Chondrocyte (in vitro differentiated cells): ENCODE measurements at regions not wholly inside any gene's neighbourhood (a gene's known extent, or its start where the extent isn't known, plus 50 kb on each side); places are given as distances from the start of the nearest gene placed in this dataset.
A peak's percentile ranks its signal among the peaks of the same experiment; 100 is the strongest.
"Not testable (repeated sequence)": the region's sequence is repeated elsewhere in the genome, so short reads cannot be mapped to it uniquely, and the experiment has no call there.

Experiments used
- DNase-seq: peaks from one replicate; pipeline ENCODE4 v3.0.0; 2021; ENCODE audit warnings: mixed read lengths, low spot score
- H3K27ac Mint-ChIP-seq: one replicate; pipeline ENCODE4 v1.8.0; 2021; ENCODE audit warnings: mild to moderate bottlenecking, moderate library complexity, mixed read lengths; ENCODE audit not compliant: unreplicated experiment
- H3K27me3 Mint-ChIP-seq: 2 replicates; pipeline ENCODE4 v1.8.0; 2021; ENCODE audit warnings: low read depth, mixed read lengths
- H3K36me3 Mint-ChIP-seq: 2 replicates; pipeline ENCODE4 v1.8.0; 2021; ENCODE audit warnings: low read depth, mixed read lengths
- H3K4me1 Mint-ChIP-seq: 2 replicates; pipeline ENCODE4 v1.8.0; 2021; ENCODE audit warnings: low read depth, mild to moderate bottlenecking, mixed read lengths
- H3K4me3 Mint-ChIP-seq: one replicate; pipeline ENCODE4 v1.8.0; 2021; ENCODE audit warnings: mild to moderate bottlenecking, moderate library complexity, mixed read lengths; ENCODE audit not compliant: unreplicated experiment
- H3K9me3 Mint-ChIP-seq: 2 replicates; pipeline ENCODE4 v1.8.0; 2021; ENCODE audit warnings: low read depth, mixed read lengths
- CTCF ChIP-seq: fragments of 200-600 bp; sonication (generic); IDR thresholded peaks from 2 replicates; pipeline ENCODE4 v1.5.0; 2021; ENCODE audit warnings: antibody characterized with exemption, mild to moderate bottlenecking, moderate library complexity

- no peaks in the 10 kb centered on the region for H3K9me3 Mint-ChIP-seq
- no peak overlapping the region for H3K27ac Mint-ChIP-seq
- peaks cover 13% of the 10 kb centered on the region for H3K4me1 Mint-ChIP-seq
- DNase-seq, result no peak
- peaks cover 2% of the 10 kb centered on the region for H3K27me3 Mint-ChIP-seq
- peaks cover 2% of the 10 kb centered on the region for H3K36me3 Mint-ChIP-seq
- H3K4me3 Mint-ChIP-seq, result no peak overlapping the region
- no peak for TF ChIP-seq CTCF
Measured at GRCh38 chr12:82300611-82301010, 57.6 kb downstream of the CCDC59 start.

DNA sequence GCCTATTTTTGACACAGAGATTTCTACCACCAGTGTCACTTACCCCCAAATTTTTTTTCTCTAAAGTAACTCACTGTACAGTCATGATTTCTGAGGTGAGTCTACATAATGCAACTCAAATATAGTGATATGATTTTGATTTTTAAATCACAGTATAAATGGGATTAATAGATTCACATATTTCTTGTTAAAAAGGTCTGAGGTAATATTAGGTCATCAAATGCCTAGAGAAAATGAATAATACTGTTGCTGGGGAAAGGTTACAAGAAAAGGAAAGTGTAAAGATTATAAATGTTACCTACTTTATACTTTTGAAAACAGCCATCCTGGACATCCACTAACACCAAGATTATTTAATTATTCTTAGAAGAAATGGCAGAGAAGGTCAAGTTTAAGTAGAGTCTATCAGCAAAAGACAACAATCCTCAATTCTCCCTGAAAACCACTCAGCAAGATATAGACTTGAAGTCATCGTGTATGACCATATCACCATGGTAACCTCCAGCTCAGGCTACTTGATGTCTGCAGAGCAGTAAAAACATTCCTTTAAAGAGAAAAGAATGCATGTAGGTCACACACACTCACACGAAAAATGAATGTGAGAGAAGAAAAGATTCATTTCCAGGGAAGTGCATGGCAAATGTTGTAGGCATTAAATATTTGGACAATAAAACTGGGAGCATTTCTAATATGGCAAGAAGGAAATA, 58.7 kb downstream of the CCDC59 start:
- Mint-ChIP-seq H3K27me3 (peaks cover 2% of the 10 kb centered on the region), H3K9me3 (no peaks in the 10 kb centered on the region), H3K4me1 (peaks cover 13% of the 10 kb centered on the region), H3K36me3 (peaks cover 2% of the 10 kb centered on the region), H3K27ac (peak overlapping the region; percentile 82), H3K4me3 (no peak overlapping the region)
- no peak for TF ChIP-seq CTCF
- no peak for DNase-seq

DNA sequence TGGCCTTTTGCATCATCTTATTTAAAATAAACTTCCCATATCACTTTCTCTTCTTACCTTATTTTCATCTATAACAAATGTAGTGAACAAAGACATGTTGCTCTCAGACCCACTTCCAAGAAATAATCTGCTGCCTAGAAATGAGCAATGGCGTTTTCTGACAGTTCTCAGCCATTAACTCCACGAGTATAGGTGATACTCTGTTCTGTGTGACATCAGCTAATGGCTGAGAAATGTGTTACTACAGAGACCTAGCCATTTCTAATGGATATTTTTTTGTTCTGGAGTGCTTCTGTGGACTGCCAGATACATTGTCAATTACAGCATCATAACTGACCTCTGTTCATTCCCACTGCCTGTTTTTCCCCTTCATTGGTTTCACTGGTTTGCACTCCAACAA, 67.8 kb downstream of the CCDC59 start:
- Mint-ChIP-seq H3K27me3 (peaks cover 22% of the 10 kb centered on the region), H3K4me3 (no peak overlapping the region), H3K36me3 (no peaks in the 10 kb centered on the region), H3K4me1 (no peaks in the 10 kb centered on the region), H3K27ac (no peak overlapping the region), H3K9me3 (no peaks in the 10 kb centered on the region)
- DNase-seq, result no peak
- no peak for TF ChIP-seq CTCF

DNA sequence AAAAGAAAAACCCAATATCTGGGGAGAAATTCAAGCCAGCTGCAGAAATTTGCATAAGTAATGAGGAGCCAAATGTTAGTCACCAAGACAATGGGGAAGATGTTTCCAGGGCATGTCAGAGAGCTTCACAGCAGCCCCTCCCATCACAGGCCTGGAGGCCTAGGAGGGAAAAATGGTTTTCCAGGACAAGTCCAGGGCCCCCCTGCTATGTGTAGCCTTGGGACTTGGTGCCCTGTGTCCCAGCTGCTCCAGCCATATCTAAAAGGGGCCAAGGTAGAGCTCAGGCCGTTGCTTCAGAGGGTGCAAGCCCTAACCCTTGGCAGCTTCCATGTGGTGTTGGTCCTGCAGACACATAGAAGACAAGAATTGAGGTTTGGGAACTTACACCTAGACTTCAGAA, 76.9 kb downstream of the CCDC59 start:
- H3K27ac Mint-ChIP-seq, DNase-seq, H3K9me3 Mint-ChIP-seq, H3K27me3 Mint-ChIP-seq, H3K4me1 Mint-ChIP-seq, H3K36me3 Mint-ChIP-seq, H3K4me3 Mint-ChIP-seq: not testable (repeated sequence)

- no peak for TF ChIP-seq CTCF
- H3K27me3 Mint-ChIP-seq, result no peaks in the 10 kb centered on the region
- no peak for DNase-seq
- peaks cover 7% of the 10 kb centered on the region for H3K9me3 Mint-ChIP-seq
- no peak overlapping the region for H3K4me3 Mint-ChIP-seq
- H3K36me3 Mint-ChIP-seq, result no peaks in the 10 kb centered on the region
- no peaks in the 10 kb centered on the region for H3K4me1 Mint-ChIP-seq
- H3K27ac Mint-ChIP-seq, result no peak overlapping the region
Measured at GRCh38 chr12:82279536-82280058, 78.6 kb downstream of the CCDC59 start.

DNA sequence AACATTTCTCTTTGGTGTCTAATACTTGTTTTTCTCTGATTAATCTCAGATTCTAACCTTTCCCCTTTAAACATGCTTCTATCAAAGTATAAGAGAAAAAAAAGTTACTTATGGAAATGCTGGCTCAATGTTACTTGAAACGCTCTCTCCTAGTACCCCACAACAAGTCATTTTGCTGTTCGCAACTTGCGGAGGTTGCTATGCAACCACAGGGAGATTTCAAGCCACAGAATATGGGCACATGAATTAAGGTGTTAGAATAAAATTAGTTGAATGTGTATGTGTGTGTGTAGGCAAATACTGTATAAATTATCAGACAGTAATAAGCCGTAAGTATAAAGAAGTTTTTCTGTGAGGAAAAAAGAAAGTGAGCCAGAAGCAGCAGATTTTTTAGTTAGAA, 80.6 kb downstream of the CCDC59 start:
- Mint-ChIP-seq H3K9me3 (peaks cover 3% of the 10 kb centered on the region), H3K27me3 (no peaks in the 10 kb centered on the region), H3K27ac (no peak overlapping the region), H3K4me1 (no peaks in the 10 kb centered on the region), H3K4me3 (no peak overlapping the region), H3K36me3 (no peaks in the 10 kb centered on the region)
- TF ChIP-seq CTCF, result no peak
- DNase-seq, result no peak
